Peyer's patch (tissue), 4 donors: ENCODE measurements at regions not wholly inside any gene's neighbourhood (a gene's known extent, or its start where the extent isn't known, plus 50 kb on each side); places are given as distances from the start of the nearest gene placed in this dataset.

Experiments used
- DNase-seq, 3 donors: peaks; one replicate each; pipeline ENCODE4 v3.0.0-alpha.2; 2017 to 2019
- H3K27ac ChIP-seq, 4 donors: fragments of 200-600 bp; sonication (generic); one replicate each; pipeline ENCODE4 v1.5.1; 2016 to 2019
- H3K27me3 ChIP-seq, 2 donors: fragments of 200-600 bp; sonication (generic); one replicate each; pipeline ENCODE4 v1.5.1; 2019
- H3K36me3 ChIP-seq, 3 donors: fragments of 200-600 bp; sonication (generic); one replicate each; pipeline ENCODE4 v1.5.1; 2016 to 2019
- H3K4me1 ChIP-seq, 4 donors: fragments of 200-600 bp; sonication (generic); one replicate each; pipeline ENCODE4 v1.5.1; 2016 to 2019
- H3K4me3 ChIP-seq, 4 donors: fragments of 200-600 bp; sonication (generic); 1 replicate in 3 of 4; 2 replicates in 1 of 4; pipeline ENCODE4 v1.5.1; 2016 to 2019; ENCODE audit warnings: mild to moderate bottlenecking in 1 of 4
- H3K9me3 ChIP-seq, 4 donors: fragments of 200-600 bp; sonication (generic); one replicate each; pipeline ENCODE4 v1.5.1; 2016 to 2019; ENCODE audit warnings: mild to moderate bottlenecking in 1 of 4
- POLR2A ChIP-seq, 2 donors: fragments of 450-650 bp; IDR thresholded peaks; one replicate each; pipeline ENCODE4 v1.5.1; 2017; ENCODE audit warnings: antibody characterized with exemption in 2 of 2, mild to moderate bottlenecking in 2 of 2, moderate library complexity in 2 of 2
- TF ChIP-seq, protein P1 (sequence below), 6 experiments: fragments of 450-650 bp in 4 of 6; fragments of 200-600 bp in 2 of 6; sonication (generic) in 1 of 6; IDR thresholded peaks; one replicate each; pipeline ENCODE4 v1.5.1; 2017 to 2019; ENCODE audit warnings: antibody characterized with exemption in 6 of 6, mild to moderate bottlenecking in 3 of 6, moderate library complexity in 1 of 6

DNA sequence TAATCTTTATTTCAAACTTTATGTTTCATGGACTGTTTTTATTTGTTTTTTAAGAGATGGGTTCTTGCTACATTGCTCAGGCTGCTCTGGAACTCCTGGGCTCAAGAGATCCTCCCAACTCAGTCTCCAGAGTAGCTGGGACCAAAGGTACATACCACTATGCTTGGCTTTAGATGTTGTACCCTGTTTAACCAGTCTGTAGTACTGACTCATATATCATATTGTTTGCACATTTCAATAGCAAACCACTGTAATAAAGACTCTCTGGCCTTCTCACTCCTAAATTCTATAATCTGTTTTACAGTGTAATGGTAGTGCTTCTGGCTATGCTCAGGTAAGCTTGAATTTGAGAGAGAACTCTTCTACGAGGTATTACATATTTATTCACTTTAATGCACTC, 413.6 kb upstream of the PCDH15 start:
- Histone ChIP-seq H3K9me3 (no peaks in the 10 kb centered on the region), H3K4me1 (no peaks in the 10 kb centered on the region), H3K27ac (no peak overlapping the region), H3K27me3 (no peaks in the 10 kb centered on the region), H3K4me3 (no peak overlapping the region), H3K36me3 (no peaks in the 10 kb centered on the region)
- TF ChIP-seq, protein P1, sequence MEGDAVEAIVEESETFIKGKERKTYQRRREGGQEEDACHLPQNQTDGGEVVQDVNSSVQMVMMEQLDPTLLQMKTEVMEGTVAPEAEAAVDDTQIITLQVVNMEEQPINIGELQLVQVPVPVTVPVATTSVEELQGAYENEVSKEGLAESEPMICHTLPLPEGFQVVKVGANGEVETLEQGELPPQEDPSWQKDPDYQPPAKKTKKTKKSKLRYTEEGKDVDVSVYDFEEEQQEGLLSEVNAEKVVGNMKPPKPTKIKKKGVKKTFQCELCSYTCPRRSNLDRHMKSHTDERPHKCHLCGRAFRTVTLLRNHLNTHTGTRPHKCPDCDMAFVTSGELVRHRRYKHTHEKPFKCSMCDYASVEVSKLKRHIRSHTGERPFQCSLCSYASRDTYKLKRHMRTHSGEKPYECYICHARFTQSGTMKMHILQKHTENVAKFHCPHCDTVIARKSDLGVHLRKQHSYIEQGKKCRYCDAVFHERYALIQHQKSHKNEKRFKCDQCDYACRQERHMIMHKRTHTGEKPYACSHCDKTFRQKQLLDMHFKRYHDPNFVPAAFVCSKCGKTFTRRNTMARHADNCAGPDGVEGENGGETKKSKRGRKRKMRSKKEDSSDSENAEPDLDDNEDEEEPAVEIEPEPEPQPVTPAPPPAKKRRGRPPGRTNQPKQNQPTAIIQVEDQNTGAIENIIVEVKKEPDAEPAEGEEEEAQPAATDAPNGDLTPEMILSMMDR (IDR thresholded peaks at IDR 0.05), result no peak
- no peak for TF ChIP-seq POLR2A (IDR thresholded peaks at IDR 0.05)
- DNase-seq, result no peak

- no peak overlapping the region for H3K4me3 ChIP-seq
- H3K4me1 ChIP-seq, result no peaks in the 10 kb centered on the region
- no peak for DNase-seq
- H3K36me3 ChIP-seq, result no peaks in the 10 kb centered on the region
- no peaks in the 10 kb centered on the region for H3K27me3 ChIP-seq
- H3K9me3 ChIP-seq, result no peaks in the 10 kb centered on the region
- H3K27ac ChIP-seq, result no peak overlapping the region
- TF ChIP-seq, protein P1 (IDR thresholded peaks at IDR 0.05), result no peak
- TF ChIP-seq POLR2A (IDR thresholded peaks at IDR 0.05), result no peak
Measured at GRCh38 chr10:55212051-55212450, 411.0 kb upstream of the PCDH15 start.

GRCh38 chr10:55203874-55204273, 402.8 kb upstream of the PCDH15 start:
- no peaks in the 10 kb centered on the region for H3K9me3 ChIP-seq
- no peak for DNase-seq
- H3K27ac ChIP-seq, result no peak overlapping the region
- no peaks in the 10 kb centered on the region for H3K27me3 ChIP-seq
- no peaks in the 10 kb centered on the region for H3K36me3 ChIP-seq
- no peak overlapping the region for H3K4me3 ChIP-seq
- no peaks in the 10 kb centered on the region for H3K4me1 ChIP-seq
- TF ChIP-seq, protein P1 (IDR thresholded peaks at IDR 0.05), result no peak
- no peak for TF ChIP-seq POLR2A (IDR thresholded peaks at IDR 0.05)

- Histone ChIP-seq H3K9me3 (no peaks in the 10 kb centered on the region), H3K36me3 (no peaks in the 10 kb centered on the region), H3K4me1 (no peaks in the 10 kb centered on the region), H3K27ac (no peak overlapping the region), H3K27me3 (no peaks in the 10 kb centered on the region), H3K4me3 (no peak overlapping the region)
- TF ChIP-seq, protein P1 (IDR thresholded peaks at IDR 0.05), result no peak
- no peak for TF ChIP-seq POLR2A (IDR thresholded peaks at IDR 0.05)
- no peak for DNase-seq
Measured at GRCh38 chr10:55203319-55203718, 402.3 kb upstream of the PCDH15 start.

GRCh38 chr10:55200020-55200419, 399.0 kb upstream of the PCDH15 start:
- Histone ChIP-seq H3K9me3 (no peaks in the 10 kb centered on the region), H3K36me3 (no peaks in the 10 kb centered on the region), H3K4me1 (no peaks in the 10 kb centered on the region), H3K4me3 (no peak overlapping the region), H3K27me3 (no peaks in the 10 kb centered on the region), H3K27ac (no peak overlapping the region)
- no peak for DNase-seq
- TF ChIP-seq, protein P1 (IDR thresholded peaks at IDR 0.05), result no peak
- TF ChIP-seq POLR2A (IDR thresholded peaks at IDR 0.05), result no peak

GRCh38 chr10:55191236-55191860, 390.3 kb upstream of the PCDH15 start:
- Histone ChIP-seq H3K36me3 (no peaks in the 10 kb centered on the region), H3K4me1 (no peaks in the 10 kb centered on the region), H3K27me3 (no peaks in the 10 kb centered on the region), H3K27ac (no peak overlapping the region), H3K9me3 (no peaks in the 10 kb centered on the region), H3K4me3 (no peak overlapping the region)
- TF ChIP-seq, protein P1 (IDR thresholded peaks at IDR 0.05), result no peak
- no peak for TF ChIP-seq POLR2A (IDR thresholded peaks at IDR 0.05)
- DNase-seq, result no peak
